GM06990 (cell line): ENCODE measurements at regions not wholly inside any gene's neighbourhood (a gene's known extent, or its start where the extent isn't known, plus 50 kb on each side); places are given as distances from the start of the nearest gene placed in this dataset.
"Not testable (repeated sequence)": the region's sequence is repeated elsewhere in the genome, so short reads cannot be mapped to it uniquely, and the experiment has no call there.

Experiments
- DNase-seq: peaks from one replicate; pipeline ENCODE4 v3.0.0-alpha.2; 2011; ENCODE audit not compliant: insufficient read length; ENCODE audit errors: extremely low read depth
- H3K27me3 ChIP-seq: replicated peaks from 2 replicates; pipeline ENCODE4 v1.6.0; 2011; ENCODE audit warnings: low read length; ENCODE audit not compliant: control insufficient read depth, insufficient read depth
- H3K36me3 ChIP-seq: 2 replicates; pipeline ENCODE4 v1.5.1; 2011; ENCODE audit warnings: low read length; ENCODE audit not compliant: control insufficient read depth, insufficient read depth
- H3K4me3 ChIP-seq: replicated peaks from 2 replicates; pipeline ENCODE4 v1.5.1; 2011; ENCODE audit warnings: low read depth, mild to moderate bottlenecking, control low read depth, low read length
- CTCF ChIP-seq: IDR thresholded peaks from 2 replicates; pipeline ENCODE4 v1.5.1; 2011; ENCODE audit warnings: low read length, control low read depth, mild to moderate bottlenecking, inconsistent platforms; ENCODE audit not compliant: insufficient read depth, poor library complexity, severe bottlenecking

GRCh38 chr10:30166929-30167328 lies 107.5 kb upstream of the JCAD start:
- no peak overlapping the region for H3K4me3 ChIP-seq
- no peaks in the 10 kb centered on the region for H3K27me3 ChIP-seq
- no peaks in the 10 kb centered on the region for H3K36me3 ChIP-seq
- TF ChIP-seq CTCF = no peak
- no peak for DNase-seq

DNA sequence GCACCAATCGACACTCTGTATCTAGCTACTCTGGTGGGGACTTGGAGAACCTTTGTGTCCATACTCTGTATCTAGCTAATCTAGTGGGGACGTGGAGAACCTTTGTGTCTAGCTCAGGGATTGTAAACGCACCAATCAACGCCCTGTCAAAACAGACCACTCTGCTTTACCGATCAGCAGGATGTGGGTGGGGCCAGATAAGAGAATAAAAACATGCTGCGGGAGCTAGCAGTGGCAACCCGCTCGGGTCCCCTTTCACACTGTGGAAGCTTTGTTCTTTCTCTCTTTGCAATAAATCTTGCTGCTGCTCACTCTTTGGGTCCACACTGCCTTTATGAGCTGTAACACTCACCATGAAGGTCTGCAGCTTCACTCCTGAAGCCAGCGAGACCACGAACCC lies 104.0 kb upstream of the JCAD start:
- H3K27me3 ChIP-seq, H3K4me3 ChIP-seq, DNase-seq, H3K36me3 ChIP-seq: not testable (repeated sequence)

DNA sequence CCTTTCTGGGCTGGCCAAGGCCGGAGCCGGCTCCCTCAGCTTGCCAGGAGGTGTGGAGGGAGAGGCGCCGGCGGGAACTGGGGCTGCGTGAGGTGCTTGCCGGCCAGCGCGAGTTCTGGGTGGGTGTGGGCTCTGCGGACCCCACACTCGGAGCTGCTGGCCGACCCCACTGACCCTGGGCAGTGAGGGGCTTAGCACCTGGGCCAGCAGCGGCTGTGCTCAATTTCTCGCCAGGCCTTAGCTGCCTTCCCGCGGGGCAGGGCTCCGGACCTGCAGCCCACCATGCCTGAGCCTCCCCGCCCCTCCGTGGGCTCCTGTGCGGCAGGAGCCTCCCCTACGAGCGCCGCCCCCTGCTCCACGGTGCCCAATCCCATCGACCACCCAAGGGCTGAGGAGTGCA lies 103.4 kb upstream of the JCAD start:
- H3K27me3 ChIP-seq, DNase-seq, H3K4me3 ChIP-seq, H3K36me3 ChIP-seq: not testable (repeated sequence)

- TF ChIP-seq CTCF = no peak
- Histone ChIP-seq H3K36me3 (no peaks in the 10 kb centered on the region), H3K27me3 (no peaks in the 10 kb centered on the region), H3K4me3 (no peak overlapping the region)
- no peak for DNase-seq
These were observed 101.0 kb upstream of the JCAD start for GRCh38 chr10:30160271-30160982.

DNA sequence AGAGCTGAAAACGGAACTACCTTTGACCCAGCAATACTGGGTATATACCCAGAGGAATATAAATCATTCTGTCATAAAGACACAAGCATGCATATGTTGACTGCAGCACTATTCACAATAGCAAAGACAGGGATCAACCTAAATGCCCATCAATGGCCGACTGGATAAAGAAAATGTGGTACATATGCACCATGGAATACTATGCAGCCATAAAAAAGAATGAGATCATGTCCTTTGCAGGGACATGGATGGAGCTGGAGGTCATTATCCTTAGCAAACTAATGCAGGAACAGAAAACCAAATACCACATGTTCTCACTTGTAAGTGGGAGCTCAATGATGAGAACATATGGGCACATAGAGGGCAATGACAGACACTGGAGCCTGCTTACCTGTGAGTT lies 100.2 kb upstream of the JCAD start:
- not testable (repeated sequence) for H3K27me3 ChIP-seq, H3K36me3 ChIP-seq, H3K4me3 ChIP-seq, DNase-seq

DNA sequence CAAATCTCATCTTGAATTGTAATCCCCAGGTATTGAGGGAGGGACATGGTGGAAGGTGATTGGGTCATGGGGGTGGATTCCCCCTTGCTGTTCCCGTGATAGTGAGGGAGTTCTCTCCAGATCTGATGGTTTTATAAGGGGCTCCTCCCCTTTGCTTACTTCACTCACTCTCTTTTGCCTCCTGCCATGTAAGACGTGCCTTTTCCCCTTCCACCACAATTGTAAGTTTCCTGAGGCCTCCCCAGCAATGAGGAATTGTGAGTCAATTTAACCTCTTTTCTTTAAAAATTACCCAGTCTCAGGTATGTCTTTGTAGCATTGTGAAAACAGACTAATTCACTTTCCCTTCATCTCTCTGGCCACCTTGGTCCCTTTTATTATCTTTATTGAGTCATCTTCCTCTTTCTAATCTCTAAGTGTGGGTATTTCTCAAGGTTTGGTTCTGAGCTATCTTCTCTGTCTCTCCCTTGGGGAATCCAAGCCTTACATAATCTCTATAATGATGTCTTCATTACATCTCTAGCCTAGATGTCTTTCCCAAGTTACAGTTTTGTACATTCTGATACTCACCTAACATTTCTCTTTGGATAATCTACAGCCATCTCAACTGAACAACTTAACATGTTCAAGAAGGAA lies 99.1 kb upstream of the JCAD start:
- TF ChIP-seq CTCF = no peak
- Histone ChIP-seq H3K27me3 (no peaks in the 10 kb centered on the region), H3K36me3 (no peaks in the 10 kb centered on the region), H3K4me3 (no peak overlapping the region)
- DNase-seq = no peak

- peak; percentile 10 for DNase-seq
- TF ChIP-seq CTCF = no peak
- no peaks in the 10 kb centered on the region for H3K36me3 ChIP-seq
- no peak overlapping the region for H3K4me3 ChIP-seq
- H3K27me3 ChIP-seq = no peaks in the 10 kb centered on the region
These were observed 96.0 kb upstream of the JCAD start for GRCh38 chr10:30155401-30155800.
